ENCODE measurements at regions not wholly inside any gene's neighbourhood (a gene's known extent, or its start where the extent isn't known, plus 50 kb on each side); places are given as distances from the start of the nearest gene placed in this dataset. TPM values are rescaled to one million over a fixed set of nuclear protein-coding genes. Genes with fewer than 3 reads are reported as not detected.
A peak's percentile ranks its signal among the peaks of the same experiment; 100 is the strongest.

- H3K27ac Mint-ChIP-seq, result no peak overlapping the region
These were observed 53.3 kb upstream of the UFL1 start for GRCh38 chr6:96468281-96468680.

GRCh38 chr6:96468681-96469224 is 52.9 kb upstream of the UFL1 start:
- no peak overlapping the region for H3K4me3 ChIP-seq
- no peaks in the 10 kb centered on the region for H3F3A ChIP-seq (ENCODE audit: low read depth)
- Mint-ChIP-seq H3K27ac (no peak overlapping the region), H3K27me3 (ENCODE audit: insufficient read depth, low read depth) (no peaks in the 10 kb centered on the region), H3K36me3 (no peaks in the 10 kb centered on the region), H3K4me3 (no peak overlapping the region), H3K4me1 (peaks cover 3% of the 10 kb centered on the region), H3K9me3 (no peaks in the 10 kb centered on the region)
- H3K27me3 ChIP-seq, result no peaks in the 10 kb centered on the region
- TF ChIP-seq CTCF (IDR thresholded peaks at IDR 0.05) (peak; percentile 46), EZH2phosphoT487 (IDR thresholded peaks at IDR 0.05) (no peak), EZH2 (IDR thresholded peaks at IDR 0.05) (no peak)
- no peak overlapping the region for H3K4me2 ChIP-seq
- H3K9me3 ChIP-seq (ENCODE audit: low read depth), result no peaks in the 10 kb centered on the region
- peak overlapping the region; percentile 46 for H2AFZ ChIP-seq (replicated peaks)
- no peaks in the 10 kb centered on the region for H3K4me1 ChIP-seq
- no peak overlapping the region for H3K27ac ChIP-seq
- H3K36me3 ChIP-seq, result no peaks in the 10 kb centered on the region
- DNase-seq (ENCODE audit: low spot score), result peak; percentile 8
- H3K79me2 ChIP-seq (ENCODE audit: low read depth), result no peaks in the 10 kb centered on the region
- no peak overlapping the region for H3K9ac ChIP-seq
- H4K20me1 ChIP-seq (ENCODE audit: low read depth), result no peaks in the 10 kb centered on the region

More at GRCh38 chr6:96468281-96468680, 53.3 kb upstream of the UFL1 start:
- no peaks in the 10 kb centered on the region for H3K36me3 Mint-ChIP-seq
- no peak for TF ChIP-seq EZH2phosphoT487 (IDR thresholded peaks at IDR 0.05)
- H3K9ac ChIP-seq, result no peak overlapping the region
- H3K4me1 Mint-ChIP-seq, result peaks cover 3% of the 10 kb centered on the region
- no peaks in the 10 kb centered on the region for H3K9me3 ChIP-seq (ENCODE audit: low read depth)
- H3K27me3 ChIP-seq, result no peaks in the 10 kb centered on the region
- H2AFZ ChIP-seq (replicated peaks), result no peak overlapping the region
- no peaks in the 10 kb centered on the region for H4K20me1 ChIP-seq (ENCODE audit: low read depth)
- H3F3A ChIP-seq (ENCODE audit: low read depth), result no peaks in the 10 kb centered on the region
- no peak overlapping the region for H3K4me2 ChIP-seq
- DNase-seq (ENCODE audit: low spot score), result no peak
- no peaks in the 10 kb centered on the region for H3K27me3 Mint-ChIP-seq (ENCODE audit: insufficient read depth, low read depth)
- H3K79me2 ChIP-seq (ENCODE audit: low read depth), result no peaks in the 10 kb centered on the region
- no peak overlapping the region for H3K27ac ChIP-seq
- H3K4me3 Mint-ChIP-seq, result no peak overlapping the region
- no peaks in the 10 kb centered on the region for H3K4me1 ChIP-seq
- no peak overlapping the region for H3K4me3 ChIP-seq
- no peaks in the 10 kb centered on the region for H3K9me3 Mint-ChIP-seq
- no peaks in the 10 kb centered on the region for H3K36me3 ChIP-seq

GRCh38 chr6:96469312-96469711 is 52.3 kb upstream of the UFL1 start:
- H3K27me3 Mint-ChIP-seq (ENCODE audit: insufficient read depth, low read depth), result no peaks in the 10 kb centered on the region
- TF ChIP-seq CTCF (IDR thresholded peaks at IDR 0.05) (no peak), EZH2phosphoT487 (IDR thresholded peaks at IDR 0.05) (no peak), EZH2 (IDR thresholded peaks at IDR 0.05) (no peak)
- H3K36me3 ChIP-seq, result no peaks in the 10 kb centered on the region
- no peaks in the 10 kb centered on the region for H3K9me3 Mint-ChIP-seq
- H3K4me3 Mint-ChIP-seq, result no peak overlapping the region
- no peak overlapping the region for H3K27ac Mint-ChIP-seq
- H3K4me3 ChIP-seq, result no peak overlapping the region
- H3K27me3 ChIP-seq, result no peaks in the 10 kb centered on the region
- peaks cover 3% of the 10 kb centered on the region for H3K4me1 Mint-ChIP-seq
- H3K27ac ChIP-seq, result no peak overlapping the region
- no peaks in the 10 kb centered on the region for H3F3A ChIP-seq (ENCODE audit: low read depth)
- no peak overlapping the region for H3K4me2 ChIP-seq
- H3K9ac ChIP-seq, result no peak overlapping the region
- no peak for DNase-seq (ENCODE audit: low spot score)
- no peak overlapping the region for H2AFZ ChIP-seq (replicated peaks)
- H3K4me1 ChIP-seq, result no peaks in the 10 kb centered on the region
- H3K36me3 Mint-ChIP-seq, result no peaks in the 10 kb centered on the region
- no peaks in the 10 kb centered on the region for H3K79me2 ChIP-seq (ENCODE audit: low read depth)
- H4K20me1 ChIP-seq (ENCODE audit: low read depth), result no peaks in the 10 kb centered on the region
- H3K9me3 ChIP-seq (ENCODE audit: low read depth), result no peaks in the 10 kb centered on the region

GRCh38 chr6:96470296-96470695 is 51.3 kb upstream of the UFL1 start:
- no peak overlapping the region for H3K4me3 Mint-ChIP-seq
- Histone ChIP-seq H3K9ac (no peak overlapping the region), H3K79me2 (ENCODE audit: low read depth) (no peaks in the 10 kb centered on the region), H4K20me1 (ENCODE audit: low read depth) (no peaks in the 10 kb centered on the region), H3K4me2 (no peak overlapping the region), H3F3A (ENCODE audit: low read depth) (no peaks in the 10 kb centered on the region), H3K27ac (no peak overlapping the region), H3K4me3 (no peak overlapping the region), H3K36me3 (no peaks in the 10 kb centered on the region), H3K4me1 (no peaks in the 10 kb centered on the region), H2AFZ (replicated peaks) (no peak overlapping the region), H3K9me3 (ENCODE audit: low read depth) (no peaks in the 10 kb centered on the region), H3K27me3 (no peaks in the 10 kb centered on the region)
- TF ChIP-seq EZH2 (IDR thresholded peaks at IDR 0.05) (no peak), CTCF (IDR thresholded peaks at IDR 0.05) (no peak), EZH2phosphoT487 (IDR thresholded peaks at IDR 0.05) (no peak)
- peaks cover 3% of the 10 kb centered on the region for H3K4me1 Mint-ChIP-seq
- DNase-seq (ENCODE audit: low spot score), result no peak
- no peak overlapping the region for H3K27ac Mint-ChIP-seq
- H3K27me3 Mint-ChIP-seq (ENCODE audit: insufficient read depth, low read depth), result no peaks in the 10 kb centered on the region
- no peaks in the 10 kb centered on the region for H3K36me3 Mint-ChIP-seq
- peaks cover 5% of the 10 kb centered on the region for H3K9me3 Mint-ChIP-seq

Small RNA genes in the stretch of these regions (small RNA-seq; reads per million reads assigned to genes)
- not detected for gene RN7SL797P

Measured in neural progenitor cell (in vitro differentiated cells).